Activated CD4-positive, alpha-beta T cell treated with anti-CD3 and anti-CD28 coated beads for 36 hours (primary cell): ENCODE measurements at regions not wholly inside any gene's neighbourhood (a gene's known extent, or its start where the extent isn't known, plus 50 kb on each side); places are given as distances from the start of the nearest gene placed in this dataset.

Experiments
- ATAC-seq: fragments of 200-7000 bp; cut with Tn5 transposase; one replicate; pipeline ENCODE4 v1.10.0; 2021; ENCODE audit warnings: mild to moderate bottlenecking, moderate library complexity
- CTCF ChIA-PET: fragments of 350-600 bp; sonication (Branson Sonifier 250); formaldehyde crosslinking; loops from one replicate; lab custom pipeline; 2021; ENCODE audit warnings: antibody characterized with exemption; lab: Charles Lee
- POLR2A ChIA-PET: fragments of 350-600 bp; sonication (Branson Sonifier 250); formaldehyde crosslinking; loops from one replicate; lab custom pipeline; 2021; ENCODE audit warnings: antibody characterized with exemption, inconsistent platforms; lab: Charles Lee
- DNase-seq: peaks from one replicate; pipeline ENCODE4 v3.0.0-alpha.2; 2020
- H3K27ac Mint-ChIP-seq: one replicate; pipeline ENCODE4 v1.8.0; 2021; ENCODE audit warnings: mixed read lengths
- H3K27me3 Mint-ChIP-seq: one replicate; pipeline ENCODE4 v1.8.0; 2021; ENCODE audit warnings: mixed read lengths
- H3K36me3 Mint-ChIP-seq: one replicate; pipeline ENCODE4 v1.8.0; 2021; ENCODE audit warnings: low read depth, mixed read lengths
- H3K4me1 Mint-ChIP-seq: one replicate; pipeline ENCODE4 v1.8.0; 2021; ENCODE audit warnings: mixed read lengths
- H3K4me3 Mint-ChIP-seq: one replicate; pipeline ENCODE4 v1.8.0; 2021; ENCODE audit warnings: mild to moderate bottlenecking, moderate library complexity, mixed read lengths
- H3K9me3 Mint-ChIP-seq: one replicate; pipeline ENCODE4 v1.8.0; 2021; ENCODE audit warnings: low read depth, mixed read lengths
- intact Hi-C, 2 experiments: fragments of 100-400 bp; cut with DNase I in 1 of 2; cut with micrococcal nuclease in 1 of 2; formaldehyde crosslinking; loops; one replicate each; pipeline versions ENCODE4 v1.14.2 to v1.15.1; 2022 to 2024; cut with DNase I, micrococcal nuclease

DNA sequence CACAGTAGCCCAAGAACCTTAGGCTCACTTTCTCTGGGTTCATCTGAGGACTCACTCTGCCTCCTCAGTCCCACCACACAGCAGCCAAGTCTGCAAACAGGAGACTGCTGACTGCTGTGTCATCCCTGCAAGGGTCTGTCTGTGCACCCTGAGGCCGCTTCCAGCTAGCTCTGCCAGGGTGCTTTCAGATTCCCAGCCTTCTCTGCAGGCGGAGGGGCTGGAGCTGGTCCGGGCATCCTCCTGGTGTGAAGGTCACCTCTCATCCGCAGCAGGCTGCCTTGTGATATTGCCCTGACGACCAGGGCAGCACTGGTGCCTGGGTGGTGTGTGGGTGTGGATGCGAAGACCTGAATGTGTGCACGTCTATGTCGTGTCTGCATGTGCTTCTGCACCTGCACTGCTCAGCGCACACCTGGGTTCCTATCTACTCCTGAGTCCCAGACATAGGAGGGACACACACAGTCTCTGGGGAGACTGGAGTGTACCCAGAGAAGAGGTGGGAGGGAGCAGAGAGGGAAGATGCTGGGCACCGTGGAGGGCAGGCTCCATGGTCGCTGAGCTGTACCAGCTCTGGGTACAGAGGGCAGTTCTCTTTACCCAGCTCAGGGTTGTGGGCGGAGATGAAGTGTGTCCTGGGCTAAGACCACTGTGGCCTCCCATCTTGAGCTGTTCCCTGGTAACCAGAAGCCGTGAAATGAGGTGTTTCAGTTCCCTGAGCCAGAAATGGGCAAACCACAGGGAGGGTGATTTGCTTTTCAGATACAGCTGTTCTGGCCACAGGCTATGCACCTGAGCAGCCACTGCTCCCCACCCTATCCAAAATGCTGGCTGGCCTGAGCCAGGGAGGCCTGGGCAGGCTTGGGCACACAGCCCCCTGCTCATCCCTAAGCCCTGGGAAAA, 160.9 kb upstream of the CSF3R start:
- Mint-ChIP-seq H3K9me3 (no peaks in the 10 kb centered on the region), H3K4me3 (no peak overlapping the region), H3K4me1 (no peaks in the 10 kb centered on the region), H3K27ac (no peak overlapping the region), H3K27me3 (peaks cover 2% of the 10 kb centered on the region), H3K36me3 (no peaks in the 10 kb centered on the region)
- intact Hi-C loops: no loop called here
- DNase-seq (no peak), ATAC-seq (no peak)
- ChIA-PET CTCF (no interaction called here), POLR2A (no interaction called here)

DNA sequence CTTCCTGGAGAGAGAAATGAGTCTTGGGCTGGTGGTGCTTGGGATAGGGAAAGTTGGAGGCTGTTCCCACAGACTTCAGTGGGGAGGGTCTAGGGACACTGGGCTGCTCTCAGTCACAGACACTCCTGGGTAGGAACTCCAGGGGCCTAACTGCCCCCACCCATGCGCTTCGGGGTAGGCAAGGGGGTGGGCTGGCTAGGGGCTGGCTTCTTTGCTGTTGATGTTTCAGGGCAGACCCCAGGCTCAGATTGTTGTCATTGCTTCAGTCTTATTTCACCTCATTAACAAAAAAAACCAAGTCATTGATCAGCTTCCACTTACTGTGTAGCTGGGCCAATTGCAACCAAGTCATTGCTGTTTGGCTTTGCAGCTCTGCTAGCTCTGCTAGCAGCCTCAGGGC, 160.1 kb upstream of the CSF3R start:
- Mint-ChIP-seq H3K27ac (no peak overlapping the region), H3K4me3 (no peak overlapping the region), H3K4me1 (no peaks in the 10 kb centered on the region), H3K36me3 (no peaks in the 10 kb centered on the region), H3K9me3 (no peaks in the 10 kb centered on the region), H3K27me3 (peaks cover 2% of the 10 kb centered on the region)
- CTCF ChIA-PET: no interaction called here
- intact Hi-C loops: no loop called here
- POLR2A ChIA-PET: no interaction called here
- no peak for DNase-seq
- no peak for ATAC-seq

DNA sequence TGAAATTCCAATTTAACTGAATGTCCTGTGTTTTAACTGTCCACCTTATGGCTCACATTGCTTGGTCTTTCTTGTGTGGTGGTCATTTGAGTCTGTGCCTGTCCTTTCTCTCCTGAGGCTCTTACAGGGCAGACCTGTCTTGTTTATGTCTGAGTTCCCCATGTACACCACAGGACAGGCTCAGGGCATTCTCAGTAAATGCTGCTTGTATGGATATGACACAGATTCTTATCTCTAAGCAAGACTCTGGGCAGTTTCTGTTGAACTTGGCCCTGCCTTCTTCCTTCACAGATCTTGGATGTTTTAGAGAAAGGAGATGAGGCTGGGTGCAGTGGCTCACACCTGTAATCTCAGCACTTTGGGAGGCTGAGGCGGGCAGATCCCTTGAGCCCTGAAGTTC, 159.1 kb upstream of the CSF3R start:
- H3K4me1 Mint-ChIP-seq: no peaks in the 10 kb centered on the region
- peaks cover 2% of the 10 kb centered on the region for H3K27me3 Mint-ChIP-seq
- ChIA-PET POLR2A (no interaction called here), CTCF (no interaction called here)
- no peak for ATAC-seq
- no peaks in the 10 kb centered on the region for H3K9me3 Mint-ChIP-seq
- H3K27ac Mint-ChIP-seq: no peak overlapping the region
- intact Hi-C loops: no loop called here
- no peaks in the 10 kb centered on the region for H3K36me3 Mint-ChIP-seq
- no peak overlapping the region for H3K4me3 Mint-ChIP-seq
- DNase-seq: no peak

DNA sequence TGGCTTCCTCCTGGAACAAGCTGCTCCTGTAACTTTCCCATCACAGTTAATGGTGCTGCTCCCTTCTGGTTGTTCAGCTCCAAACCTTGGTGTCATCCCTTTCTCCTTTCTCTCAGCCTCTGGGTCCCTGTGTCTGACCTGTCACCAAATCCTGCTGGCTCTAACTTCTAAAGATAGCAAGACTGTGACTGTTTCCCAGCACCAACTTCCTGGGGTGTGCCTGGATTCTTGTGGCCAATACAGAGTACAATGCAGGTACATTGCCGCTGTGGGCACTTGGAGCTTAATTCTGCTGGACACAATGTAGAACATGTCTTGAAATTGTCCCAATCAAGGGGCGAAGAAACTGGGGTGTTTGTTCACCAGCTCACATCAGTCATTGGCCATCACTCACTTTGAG, 156.7 kb upstream of the CSF3R start:
- POLR2A ChIA-PET: no interaction called here
- ATAC-seq (no peak), DNase-seq (no peak)
- peaks cover 2% of the 10 kb centered on the region for H3K27me3 Mint-ChIP-seq
- CTCF ChIA-PET: interaction anchor here (0.8 to 1.2 kb wide), 3 partner anchors 10 to 123 kb away, joined by 3 read pairs; no protein-coding TSS in a partner anchor
- no peaks in the 10 kb centered on the region for H3K9me3 Mint-ChIP-seq
- H3K4me1 Mint-ChIP-seq: no peaks in the 10 kb centered on the region
- H3K4me3 Mint-ChIP-seq: no peak overlapping the region
- no peaks in the 10 kb centered on the region for H3K36me3 Mint-ChIP-seq
- intact Hi-C loops: no loop called here
- no peak overlapping the region for H3K27ac Mint-ChIP-seq

DNA sequence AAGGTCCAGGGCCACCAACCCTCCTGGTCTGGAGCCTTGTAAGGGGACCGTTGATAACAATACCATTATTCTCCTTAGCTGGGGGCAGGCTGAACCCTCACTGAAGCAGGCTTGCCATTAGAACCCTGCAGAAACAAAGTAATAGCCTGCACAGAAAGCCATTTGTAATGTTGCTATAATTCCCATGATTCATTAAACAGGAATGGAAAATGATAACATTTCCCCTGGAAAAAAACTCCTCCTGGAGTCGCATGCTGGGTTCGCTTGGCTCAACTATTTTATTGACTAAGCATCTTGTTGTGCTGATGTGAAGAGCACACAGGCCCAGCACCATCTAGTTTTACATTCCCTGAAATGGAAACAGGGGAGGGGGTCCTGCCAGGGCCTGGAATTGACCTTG, 155.6 kb upstream of the CSF3R start:
- CTCF ChIA-PET: no interaction called here
- H3K27ac Mint-ChIP-seq: no peak overlapping the region
- intact Hi-C loops: no loop called here
- DNase-seq (no peak), ATAC-seq (no peak)
- H3K36me3 Mint-ChIP-seq: no peaks in the 10 kb centered on the region
- H3K9me3 Mint-ChIP-seq: no peaks in the 10 kb centered on the region
- peaks cover 2% of the 10 kb centered on the region for H3K27me3 Mint-ChIP-seq
- POLR2A ChIA-PET: no interaction called here
- H3K4me1 Mint-ChIP-seq: no peaks in the 10 kb centered on the region
- H3K4me3 Mint-ChIP-seq: no peak overlapping the region

DNA sequence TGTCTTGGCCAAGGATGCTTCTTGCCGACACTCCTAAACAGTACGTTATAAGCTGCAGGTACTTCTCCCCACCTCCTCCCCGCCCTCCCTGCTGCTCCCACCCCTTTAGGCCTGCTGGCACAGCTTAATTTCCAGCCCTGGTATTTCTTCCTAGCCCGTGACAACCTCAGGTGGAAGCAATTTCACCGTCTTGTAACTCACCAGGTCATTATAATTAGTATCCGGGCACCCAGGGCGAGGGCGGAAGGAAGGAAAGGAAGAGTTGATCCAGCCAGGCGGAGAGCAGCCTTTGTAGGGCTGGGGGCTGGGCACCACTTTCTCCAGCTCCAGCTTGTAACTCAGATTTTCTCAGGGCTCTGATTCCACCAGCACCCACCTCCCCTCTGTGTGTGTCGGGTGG, 153.5 kb upstream of the CSF3R start:
- H3K36me3 Mint-ChIP-seq: no peaks in the 10 kb centered on the region
- no peak for DNase-seq
- no peaks in the 10 kb centered on the region for H3K4me1 Mint-ChIP-seq
- peaks cover 2% of the 10 kb centered on the region for H3K27me3 Mint-ChIP-seq
- H3K27ac Mint-ChIP-seq: no peak overlapping the region
- ATAC-seq: no peak
- ChIA-PET POLR2A (no interaction called here), CTCF (interaction anchor here (0.8 to 1.2 kb wide), 2 partner anchors 15 to 27 kb away, joined by 3 read pairs; no protein-coding TSS in a partner anchor)
- intact Hi-C loops: no loop called here
- no peaks in the 10 kb centered on the region for H3K9me3 Mint-ChIP-seq
- H3K4me3 Mint-ChIP-seq: no peak overlapping the region

DNA sequence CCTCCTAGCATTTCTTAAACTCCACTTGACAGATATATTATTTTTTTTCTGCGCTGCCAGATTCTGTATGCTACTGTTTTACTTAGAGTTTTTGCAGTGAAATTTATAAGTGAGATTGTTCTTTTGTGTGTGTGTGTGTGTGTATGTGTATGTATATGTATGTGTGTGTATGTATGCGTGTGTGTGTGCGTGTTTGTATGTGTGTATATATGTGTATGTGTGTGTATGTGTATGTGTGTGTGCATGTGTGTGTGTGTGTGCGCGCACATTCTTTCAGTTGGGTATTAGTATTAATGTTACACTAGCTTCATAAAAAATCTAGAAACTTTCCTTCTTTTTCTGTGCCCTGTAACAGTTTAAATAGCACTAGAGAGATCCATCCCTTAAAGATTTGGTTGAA, 152.6 kb upstream of the CSF3R start:
- CTCF ChIA-PET: interaction anchor here (0.5 kb wide), 1 partner anchor 56 kb away, joined by 4 read pairs; no protein-coding TSS in a partner anchor

DNA sequence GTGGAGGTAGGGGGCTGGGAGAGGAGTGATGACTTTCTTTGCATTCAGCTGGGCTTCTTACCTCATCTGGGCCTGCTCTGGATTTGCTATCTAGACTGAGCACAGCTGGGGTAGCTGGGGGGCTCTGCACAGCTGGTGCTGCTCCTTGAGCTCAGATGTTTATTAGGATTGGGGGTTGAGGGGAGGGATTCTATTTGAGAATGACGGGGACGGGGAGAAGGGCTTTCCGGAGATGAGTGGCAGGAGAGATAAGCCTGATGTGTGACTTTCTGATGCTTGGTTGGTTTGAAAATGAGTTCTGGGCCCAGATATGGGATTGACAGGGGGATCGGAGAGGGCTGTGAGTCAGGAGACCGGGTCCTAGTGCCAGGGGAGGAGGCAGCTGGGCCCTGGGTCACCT, 146.1 kb upstream of the CSF3R start:
- ChIA-PET POLR2A (no interaction called here), CTCF (interaction anchor here (0.8 kb wide), 1 partner anchor 21 kb away, joined by 3 read pairs; no protein-coding TSS in a partner anchor)
- ATAC-seq (no peak), DNase-seq (no peak)
- no peaks in the 10 kb centered on the region for H3K4me1 Mint-ChIP-seq
- H3K27ac Mint-ChIP-seq: no peak overlapping the region
- H3K36me3 Mint-ChIP-seq: no peaks in the 10 kb centered on the region
- no peak overlapping the region for H3K4me3 Mint-ChIP-seq
- intact Hi-C loops: no loop called here
- no peaks in the 10 kb centered on the region for H3K9me3 Mint-ChIP-seq
- H3K27me3 Mint-ChIP-seq: peaks cover 4% of the 10 kb centered on the region

More for the DNA sequence above, 152.6 kb upstream of the CSF3R start:
- no peaks in the 10 kb centered on the region for H3K4me1 Mint-ChIP-seq
- H3K4me3 Mint-ChIP-seq: no peak overlapping the region
- no peaks in the 10 kb centered on the region for H3K36me3 Mint-ChIP-seq
- ATAC-seq: no peak
- no peak for DNase-seq
- no peak overlapping the region for H3K27ac Mint-ChIP-seq
- no peaks in the 10 kb centered on the region for H3K9me3 Mint-ChIP-seq
- intact Hi-C loops: no loop called here
- H3K27me3 Mint-ChIP-seq: peaks cover 2% of the 10 kb centered on the region
- POLR2A ChIA-PET: no interaction called here

DNA sequence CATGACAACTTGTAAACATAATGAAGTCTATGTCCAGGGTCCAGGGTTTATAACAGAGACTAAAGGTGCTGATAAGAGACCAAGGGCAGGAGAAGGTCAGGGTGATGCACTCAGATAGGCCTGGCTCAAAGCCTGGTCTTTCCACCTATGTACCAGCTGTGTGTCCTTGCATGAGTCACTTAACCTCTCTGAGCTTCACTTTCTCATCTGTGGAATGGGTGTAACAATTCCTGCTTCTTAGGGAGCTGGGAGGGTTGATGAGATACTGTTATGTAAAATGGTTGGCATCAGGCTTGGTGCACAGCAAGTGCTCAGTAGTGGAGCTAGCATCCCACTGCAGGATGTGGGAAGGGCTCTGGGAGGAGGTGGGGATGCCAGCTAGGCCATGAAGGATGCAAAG, 143.7 kb upstream of the CSF3R start:
- no peak overlapping the region for H3K27ac Mint-ChIP-seq
- POLR2A ChIA-PET: no interaction called here
- H3K9me3 Mint-ChIP-seq: no peaks in the 10 kb centered on the region
- no peaks in the 10 kb centered on the region for H3K36me3 Mint-ChIP-seq
- no peak overlapping the region for H3K4me3 Mint-ChIP-seq
- intact Hi-C loops: no loop called here
- ATAC-seq (no peak), DNase-seq (no peak)
- H3K4me1 Mint-ChIP-seq: peaks cover 8% of the 10 kb centered on the region
- peaks cover 4% of the 10 kb centered on the region for H3K27me3 Mint-ChIP-seq
- CTCF ChIA-PET: interaction anchor here (1.0 kb wide), 1 partner anchor 24 kb away, joined by 4 read pairs; no protein-coding TSS in a partner anchor

DNA sequence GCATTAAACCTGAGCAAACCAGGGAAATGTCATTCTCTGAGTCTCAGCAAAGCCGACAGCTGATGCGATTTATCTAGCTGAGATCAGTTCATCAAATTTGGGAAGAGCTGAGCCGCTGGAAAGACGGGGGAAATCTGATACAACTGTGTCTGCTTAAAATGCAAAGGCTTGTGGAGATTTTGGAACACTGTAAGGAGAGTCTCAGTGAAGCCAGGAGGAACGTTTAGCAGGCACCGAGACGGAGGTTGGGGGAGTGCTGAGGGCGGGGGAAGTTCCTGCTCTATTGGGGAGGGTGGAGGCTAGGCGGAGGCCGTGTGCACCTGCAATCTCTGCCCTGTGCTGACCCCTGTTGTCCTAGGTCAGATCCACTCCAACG, 143.2 kb upstream of the CSF3R start:
- intact Hi-C loops: no loop called here
- DNase-seq (no peak), ATAC-seq (no peak)
- Mint-ChIP-seq H3K4me3 (no peak overlapping the region), H3K4me1 (peaks cover 8% of the 10 kb centered on the region), H3K27me3 (peaks cover 4% of the 10 kb centered on the region), H3K27ac (no peak overlapping the region), H3K9me3 (no peaks in the 10 kb centered on the region), H3K36me3 (no peaks in the 10 kb centered on the region)
- CTCF ChIA-PET: interaction anchor here (1.0 kb wide), 1 partner anchor 24 kb away, joined by 4 read pairs; no protein-coding TSS in a partner anchor
- POLR2A ChIA-PET: no interaction called here

DNA sequence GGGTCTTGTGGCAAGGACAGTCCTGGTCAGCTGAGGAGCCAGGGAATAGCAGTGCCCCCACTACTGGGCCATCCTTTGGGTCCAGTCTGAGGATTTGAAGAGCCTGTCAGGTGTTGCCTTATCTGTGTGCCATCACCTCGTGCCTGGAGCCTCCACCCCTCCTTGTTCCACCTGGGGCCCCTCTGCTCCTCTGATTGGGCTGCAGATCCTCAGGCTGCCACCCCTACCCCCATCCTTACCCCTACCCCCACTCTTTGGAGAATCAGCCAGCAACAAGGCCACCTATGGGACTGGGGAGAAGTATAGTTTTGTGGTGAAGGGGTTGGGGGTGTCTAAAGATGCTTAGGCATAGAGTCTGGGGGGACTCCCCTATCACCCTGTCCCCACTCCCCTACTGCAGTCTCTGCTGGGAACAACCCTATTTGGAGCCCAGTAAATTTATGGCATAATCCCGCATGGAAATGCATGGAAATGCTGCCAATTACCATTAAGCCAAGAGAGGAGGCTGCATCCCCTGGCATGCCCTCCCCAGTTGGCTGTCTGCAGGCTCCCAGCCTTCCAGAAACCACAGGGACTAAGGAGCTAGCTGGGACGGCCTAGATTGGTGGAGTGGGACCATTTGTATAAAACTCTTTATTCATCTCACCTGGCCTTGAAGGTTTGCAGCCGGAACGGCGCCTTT, 142.7 kb upstream of the CSF3R start:
- ATAC-seq (no peak), DNase-seq (no peak)
- POLR2A ChIA-PET: no interaction called here
- CTCF ChIA-PET: interaction anchor here (1.0 kb wide), 1 partner anchor 25 kb away, joined by 4 read pairs; no protein-coding TSS in a partner anchor
- H3K4me1 Mint-ChIP-seq: peaks cover 8% of the 10 kb centered on the region
- no peak overlapping the region for H3K27ac Mint-ChIP-seq
- H3K36me3 Mint-ChIP-seq: no peaks in the 10 kb centered on the region
- no peaks in the 10 kb centered on the region for H3K9me3 Mint-ChIP-seq
- H3K4me3 Mint-ChIP-seq: no peak overlapping the region
- peaks cover 4% of the 10 kb centered on the region for H3K27me3 Mint-ChIP-seq
- intact Hi-C loops: no loop called here
